ENCODE measurements at regions not wholly inside any gene's neighbourhood (a gene's known extent, or its start where the extent isn't known, plus 50 kb on each side); places are given as distances from the start of the nearest gene placed in this dataset.

DNA sequence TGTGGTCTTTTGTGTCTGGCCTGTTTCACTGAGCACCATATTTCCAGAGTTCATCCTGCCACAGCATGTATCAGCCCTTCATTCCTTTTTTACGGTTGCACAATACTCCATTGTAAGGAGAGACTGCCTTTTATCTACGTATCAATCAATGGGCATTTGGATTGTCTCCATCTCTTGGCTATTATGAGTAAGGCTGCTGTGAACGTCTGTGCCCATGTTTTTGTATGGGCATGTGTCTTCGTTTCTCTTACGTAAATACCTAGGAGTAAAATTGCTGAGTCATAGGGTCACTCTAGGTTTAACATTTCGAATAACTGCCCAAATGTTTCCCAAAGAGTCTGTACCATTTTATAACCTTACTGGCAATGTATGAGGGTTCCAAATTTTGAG lies 202.8 kb upstream of the FOXF1 start:
- Histone ChIP-seq H3K36me3 (ENCODE audit: control insufficient read depth in 2 of 2, extremely low read depth in 1 of 2, insufficient read depth in 2 of 2, low read length in 2 of 2) (no peaks in the 10 kb centered on the region), H3K27ac (ENCODE audit: insufficient read depth, low read depth, low read length) (no peak overlapping the region), H2AFZ (ENCODE audit: low read depth, low read length) (no peak overlapping the region), H3K4me3 (replicated peaks in 1 of 3; ENCODE audit: insufficient read depth in 1 of 3, low read depth in 1 of 3, low read length in 3 of 3) (no peak overlapping the region), H3K27me3 (ENCODE audit: control insufficient read depth in 2 of 2, insufficient read depth in 2 of 2, low read length in 2 of 2) (peaks cover 8 to 12% of the 10 kb centered on the region in 2 experiments), H3K9me1 (replicated peaks; ENCODE audit: control insufficient read depth, extremely low read depth, insufficient read depth, low read length) (no peaks in the 10 kb centered on the region), H3K4me1 (ENCODE audit: control insufficient read depth, extremely low read depth, insufficient read depth, low read length) (no peaks in the 10 kb centered on the region), H3K79me2 (ENCODE audit: control insufficient read depth, insufficient read depth, low read length) (no peaks in the 10 kb centered on the region), H4K20me1 (replicated peaks; ENCODE audit: control insufficient read depth, extremely low read depth, insufficient read depth, low read length) (no peaks in the 10 kb centered on the region), H3K4me2 (ENCODE audit: insufficient read depth, low read length) (no peak overlapping the region), H3K9me3 (replicated peaks; ENCODE audit: control insufficient read depth, insufficient read depth, low read length) (no peaks in the 10 kb centered on the region), H3K9ac (replicated peaks; ENCODE audit: extremely low read depth, insufficient read depth, low read length) (no peak overlapping the region)
- TF ChIP-seq FOS (IDR thresholded peaks at IDR 0.05; ENCODE audit: borderline replicate concordance, insufficient read depth, low read length) = no peak
- no peak for TF ChIP-seq POLR2AphosphoS5 (IDR thresholded peaks at IDR 0.05; ENCODE audit: insufficient read depth, low read depth, low read length)
- no peak for TF ChIP-seq EZH2 (IDR thresholded peaks at IDR 0.05; ENCODE audit: borderline replicate concordance, low read depth, low read length, severe bottlenecking)
- TF ChIP-seq POLR2A (IDR thresholded peaks at IDR 0.05; ENCODE audit: low read depth, low read length) = no peak
- TF ChIP-seq, protein P1, sequence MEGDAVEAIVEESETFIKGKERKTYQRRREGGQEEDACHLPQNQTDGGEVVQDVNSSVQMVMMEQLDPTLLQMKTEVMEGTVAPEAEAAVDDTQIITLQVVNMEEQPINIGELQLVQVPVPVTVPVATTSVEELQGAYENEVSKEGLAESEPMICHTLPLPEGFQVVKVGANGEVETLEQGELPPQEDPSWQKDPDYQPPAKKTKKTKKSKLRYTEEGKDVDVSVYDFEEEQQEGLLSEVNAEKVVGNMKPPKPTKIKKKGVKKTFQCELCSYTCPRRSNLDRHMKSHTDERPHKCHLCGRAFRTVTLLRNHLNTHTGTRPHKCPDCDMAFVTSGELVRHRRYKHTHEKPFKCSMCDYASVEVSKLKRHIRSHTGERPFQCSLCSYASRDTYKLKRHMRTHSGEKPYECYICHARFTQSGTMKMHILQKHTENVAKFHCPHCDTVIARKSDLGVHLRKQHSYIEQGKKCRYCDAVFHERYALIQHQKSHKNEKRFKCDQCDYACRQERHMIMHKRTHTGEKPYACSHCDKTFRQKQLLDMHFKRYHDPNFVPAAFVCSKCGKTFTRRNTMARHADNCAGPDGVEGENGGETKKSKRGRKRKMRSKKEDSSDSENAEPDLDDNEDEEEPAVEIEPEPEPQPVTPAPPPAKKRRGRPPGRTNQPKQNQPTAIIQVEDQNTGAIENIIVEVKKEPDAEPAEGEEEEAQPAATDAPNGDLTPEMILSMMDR (IDR thresholded peaks at IDR 0.05; ENCODE audit: extremely low read depth in 1 of 2, insufficient read depth in 1 of 2, low read depth in 1 of 2, low read length in 2 of 2) = no peak
- TF ChIP-seq, protein P2, sequence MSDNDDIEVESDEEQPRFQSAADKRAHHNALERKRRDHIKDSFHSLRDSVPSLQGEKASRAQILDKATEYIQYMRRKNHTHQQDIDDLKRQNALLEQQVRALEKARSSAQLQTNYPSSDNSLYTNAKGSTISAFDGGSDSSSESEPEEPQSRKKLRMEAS (IDR thresholded peaks at IDR 0.05; ENCODE audit: insufficient read depth, insufficient read length) = no peak
- no peak for TF ChIP-seq GATA2 (IDR thresholded peaks at IDR 0.05; ENCODE audit: insufficient read depth, insufficient read length, low read depth, low read length)
- no peak for TF ChIP-seq MYC (IDR thresholded peaks at IDR 0.05; ENCODE audit: low read depth, low read length)
- TF ChIP-seq JUN (IDR thresholded peaks at IDR 0.05; ENCODE audit: borderline replicate concordance, insufficient read depth, insufficient read length, low read depth) = no peak
- ChIA-PET POLR2A (no interaction called here), CTCF (interaction anchor here (1.6 kb wide), 1 partner anchor 8 kb away, joined by 6 read pairs; no protein-coding TSS in a partner anchor)
- intact Hi-C loops (cut with micrococcal nuclease) (no loop called here), dilution Hi-C loops (cut with MboI; ENCODE audit: extremely low pct_ligation_motif_present, low sequenced_read_pairs) (no loop called here)
- DNase-seq (ENCODE audit: low read depth, low spot score) (no peak), FAIRE-seq (no peak)
- no TSS peak for BruUV-seq (replicated peaks)

Data from endothelial cell of umbilical vein (primary cell).